ENCODE measurements at regions not wholly inside any gene's neighbourhood (a gene's known extent, or its start where the extent isn't known, plus 50 kb on each side); places are given as distances from the start of the nearest gene placed in this dataset.
"Not testable (repeated sequence)": the region's sequence is repeated elsewhere in the genome, so short reads cannot be mapped to it uniquely, and the experiment has no call there.

- DNase-seq (ENCODE audit: low spot score) = no peak
These were observed 402.3 kb upstream of the ASIC2 start for GRCh38 chr17:33695431-33695830.

GRCh38 chr17:33696102-33696501, 403.0 kb upstream of the ASIC2 start:
- no peak for DNase-seq (ENCODE audit: low spot score)

- no peak for DNase-seq (ENCODE audit: low spot score)
These were observed 404.5 kb upstream of the ASIC2 start for GRCh38 chr17:33697557-33697956.

GRCh38 chr17:33701910-33702309, 408.8 kb upstream of the ASIC2 start:
- no peak for DNase-seq (ENCODE audit: low spot score)

GRCh38 chr17:33704856-33705255, 411.8 kb upstream of the ASIC2 start:
- DNase-seq (ENCODE audit: low spot score) = no peak

GRCh38 chr17:33709881-33710280, 416.8 kb upstream of the ASIC2 start:
- no peak for DNase-seq (ENCODE audit: low spot score)

GRCh38 chr17:33712120-33712519, 419.0 kb upstream of the ASIC2 start:
- DNase-seq (ENCODE audit: low spot score) = no peak

GRCh38 chr17:33716957-33717356, 423.9 kb upstream of the ASIC2 start:
- no peak for DNase-seq (ENCODE audit: low spot score)

GRCh38 chr17:33723736-33724135, 430.6 kb upstream of the ASIC2 start:
- not testable (repeated sequence) for DNase-seq (ENCODE audit: low spot score)

- peak; percentile 40 for DNase-seq (ENCODE audit: low spot score)
These were observed 432.7 kb upstream of the ASIC2 start for GRCh38 chr17:33725675-33726271.

- no peak for DNase-seq (ENCODE audit: low spot score)
These were observed 437.0 kb upstream of the ASIC2 start for GRCh38 chr17:33730131-33730530.

GRCh38 chr17:33732116-33732515, 439.0 kb upstream of the ASIC2 start:
- DNase-seq (ENCODE audit: low spot score) = peak; percentile 34

- no peak for DNase-seq (ENCODE audit: low spot score)
These were observed 446.6 kb upstream of the ASIC2 start for GRCh38 chr17:33739714-33740113.

- DNase-seq (ENCODE audit: low spot score) = no peak
These were observed 452.1 kb upstream of the ASIC2 start for GRCh38 chr17:33745047-33745760.

- no peak for DNase-seq (ENCODE audit: low spot score)
These were observed 456.1 kb upstream of the ASIC2 start for GRCh38 chr17:33749171-33749570.

GRCh38 chr17:33750943-33751701, 458.0 kb upstream of the ASIC2 start:
- peak; percentile 37 for DNase-seq (ENCODE audit: low spot score)

- DNase-seq (ENCODE audit: low spot score) = no peak
These were observed 458.6 kb upstream of the ASIC2 start for GRCh38 chr17:33751702-33752065.

- DNase-seq (ENCODE audit: low spot score) = no peak
These were observed 460.4 kb upstream of the ASIC2 start for GRCh38 chr17:33753452-33753851.

- DNase-seq (ENCODE audit: low spot score) = no peak
These were observed 462.9 kb upstream of the ASIC2 start for GRCh38 chr17:33756021-33756420.

- no peak for DNase-seq (ENCODE audit: low spot score)
These were observed 472.8 kb upstream of the ASIC2 start for GRCh38 chr17:33765871-33766270.

GRCh38 chr17:33766721-33767120, 473.6 kb upstream of the ASIC2 start:
- no peak for DNase-seq (ENCODE audit: low spot score)

GRCh38 chr17:33769066-33769465, 476.0 kb upstream of the ASIC2 start:
- DNase-seq (ENCODE audit: low spot score) = no peak

- no peak for DNase-seq (ENCODE audit: low spot score)
These were observed 478.8 kb upstream of the CCL2 start for GRCh38 chr17:33776304-33776703.

All from COLO829 (cell line).